ENCODE measurements at regions not wholly inside any gene's neighbourhood (a gene's known extent, or its start where the extent isn't known, plus 50 kb on each side); places are given as distances from the start of the nearest gene placed in this dataset.

GRCh38 chr14:86772075-86772474 is 1220.9 kb downstream of the GALC start:
- TF ChIP-seq CTCF (IDR thresholded peaks at IDR 0.05; ENCODE audit: borderline replicate concordance, extremely low read depth, low read length, poor library complexity, severe bottlenecking) (no peak), EZH2 (IDR thresholded peaks at IDR 0.05; ENCODE audit: borderline replicate concordance, low read depth, low read length, severe bottlenecking) (no peak)
